ENCODE measurements at regions not wholly inside any gene's neighbourhood (a gene's known extent, or its start where the extent isn't known, plus 50 kb on each side); places are given as distances from the start of the nearest gene placed in this dataset.
A peak's percentile ranks its signal among the peaks of the same experiment; 100 is the strongest.

- TF ChIP-seq GATA3 (IDR thresholded peaks at IDR 0.05; ENCODE audit: low read depth, low read length): no peak
- peak; percentile 49 for TF ChIP-seq GATA2 (IDR thresholded peaks at IDR 0.05; ENCODE audit: low read depth, low read length)
These were observed 70.3 kb upstream of the SH3PXD2B start for GRCh38 chr5:172524573-172525021.

Data from SH-SY5Y (cell line).